ENCODE measurements at regions not wholly inside any gene's neighbourhood (a gene's known extent, or its start where the extent isn't known, plus 50 kb on each side); places are given as distances from the start of the nearest gene placed in this dataset.

- no peak for DNase-seq (ENCODE audit: low spot score)
Observed at GRCh38 chr1:87783315-87783714, 454.6 kb downstream of the LMO4 start.

DNA sequence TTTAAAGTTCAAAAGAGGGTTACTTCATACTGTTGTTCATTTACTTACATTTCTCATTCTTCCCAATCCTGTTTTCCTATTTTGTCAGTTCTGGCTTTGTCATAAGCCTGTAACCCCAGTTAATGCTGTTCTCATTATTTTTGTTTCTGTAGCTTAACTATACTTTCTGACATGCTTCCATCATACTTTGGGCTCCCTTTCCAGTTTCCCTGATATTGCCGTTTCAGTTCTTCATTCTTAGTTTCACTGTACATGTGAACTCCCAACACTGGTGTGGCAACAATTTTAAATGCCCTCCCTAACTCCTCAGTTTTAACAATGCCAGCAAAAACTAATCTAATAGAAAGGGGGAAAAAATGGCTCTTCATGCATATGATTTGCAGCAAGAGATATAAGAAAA, 456.7 kb downstream of the LMO4 start:
- no peak for DNase-seq (ENCODE audit: low spot score)

- DNase-seq (ENCODE audit: low spot score): no peak
Observed at GRCh38 chr1:87786229-87786628, 457.5 kb downstream of the LMO4 start.

DNA sequence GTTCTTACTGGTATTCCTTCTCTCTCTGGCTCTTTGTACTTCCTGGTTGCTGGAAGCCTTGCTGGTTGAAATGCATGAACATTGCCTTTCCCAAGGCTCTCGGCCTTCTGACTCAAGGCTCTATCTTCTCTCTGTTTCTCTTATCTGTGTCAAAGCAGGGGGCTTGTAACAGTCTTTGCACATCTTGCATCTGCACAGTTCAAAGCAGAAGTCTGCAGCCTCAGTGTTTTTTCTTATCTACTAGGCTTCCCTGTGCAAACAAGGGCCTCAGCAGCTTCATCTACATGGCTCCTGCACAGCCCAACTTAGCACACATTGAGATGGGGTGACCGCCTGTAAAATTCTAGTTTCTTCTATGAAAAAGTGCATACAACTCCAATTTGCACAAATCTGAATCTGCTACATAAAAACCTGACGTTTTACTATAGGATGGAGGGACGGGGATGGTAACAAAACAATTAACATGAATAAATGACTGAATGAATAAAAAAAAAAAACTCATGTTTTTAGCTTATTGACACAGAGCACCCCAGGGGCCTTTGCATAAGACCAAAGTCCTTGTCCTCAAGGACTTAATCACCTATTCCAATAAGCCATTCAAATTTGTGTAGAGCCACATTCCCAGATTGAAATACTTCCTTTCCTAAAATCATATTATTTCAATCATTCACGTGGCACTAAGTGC, 458.3 kb downstream of the LMO4 start:
- no peak for DNase-seq (ENCODE audit: low spot score)

GRCh38 chr1:87787551-87787950, 458.9 kb downstream of the LMO4 start:
- no peak for DNase-seq (ENCODE audit: low spot score)

GRCh38 chr1:87790756-87791155, 462.1 kb downstream of the LMO4 start:
- no peak for DNase-seq (ENCODE audit: low spot score)

GRCh38 chr1:87791931-87792740, 463.5 kb downstream of the LMO4 start:
- DNase-seq (ENCODE audit: low spot score): no peak

DNA sequence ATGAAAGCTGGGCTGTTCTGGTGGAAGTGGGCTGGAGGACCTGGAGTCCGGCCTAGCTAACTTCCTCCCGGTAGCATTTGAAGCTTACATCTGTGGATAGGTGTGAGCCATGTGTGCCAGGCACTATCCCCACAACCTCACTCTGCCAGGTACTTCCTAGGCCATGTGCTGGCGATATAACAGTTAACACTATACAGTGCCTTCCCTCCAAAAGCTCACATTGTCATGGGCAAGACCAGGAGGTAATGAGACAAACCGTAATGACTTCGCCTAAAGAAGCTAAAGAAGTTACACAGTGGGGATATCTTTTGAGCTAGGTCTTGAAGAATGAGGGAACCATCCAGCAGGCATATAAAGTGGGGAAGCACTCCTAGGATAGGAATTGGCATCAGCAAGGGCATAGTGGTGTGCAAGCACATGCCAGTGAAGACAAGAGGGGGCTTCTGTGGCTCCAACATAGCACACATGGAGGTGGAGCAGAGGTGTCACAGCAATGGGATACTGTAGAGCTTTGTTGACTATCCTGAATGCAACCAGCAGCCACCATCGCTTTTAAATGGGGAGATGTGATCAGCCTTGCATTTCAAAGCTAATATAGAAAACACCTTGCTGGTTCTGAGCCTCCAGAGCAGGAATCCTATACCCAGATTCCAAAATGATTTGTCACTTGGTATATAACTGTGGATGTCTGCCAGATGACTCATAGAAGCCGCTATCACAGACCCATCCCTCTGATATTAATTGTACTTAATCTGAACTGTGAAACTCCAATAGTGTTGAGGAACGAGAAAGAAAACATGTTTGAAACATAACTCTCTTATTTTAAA, 466.3 kb downstream of the LMO4 start:
- no peak for DNase-seq (ENCODE audit: low spot score)

DNA sequence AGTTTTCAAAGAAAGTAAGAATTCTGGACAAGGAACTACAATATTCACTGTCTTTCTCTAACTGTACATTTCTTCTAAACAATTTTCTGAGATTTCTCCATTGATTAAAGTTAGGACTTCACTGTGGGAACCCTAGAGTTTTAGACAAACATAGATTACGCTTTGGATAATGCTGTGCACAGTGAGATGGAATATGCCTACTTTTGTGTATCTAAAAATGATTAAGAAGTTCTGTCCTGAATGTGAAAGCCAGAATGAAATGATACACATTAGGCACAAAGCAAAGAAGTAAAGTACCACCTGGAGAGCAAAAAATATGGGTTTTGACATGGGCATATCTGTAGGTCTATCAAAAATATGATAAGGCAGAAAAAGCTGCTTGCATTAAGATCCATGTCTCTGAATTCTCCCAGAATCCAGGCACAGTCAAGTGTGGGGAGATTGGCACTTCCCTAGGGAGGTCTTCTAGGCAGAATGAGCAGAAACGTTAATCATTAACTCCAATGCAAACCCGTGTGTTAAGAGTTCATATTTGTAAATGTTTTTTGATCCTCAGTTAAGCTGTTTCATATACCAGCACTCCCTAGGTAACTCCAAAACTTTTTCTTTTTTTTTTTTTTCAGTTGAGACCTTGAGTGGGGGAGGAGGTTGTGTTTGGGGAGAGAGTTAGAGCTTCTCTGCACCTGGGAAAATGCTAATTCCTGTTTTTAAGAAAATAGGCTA, 467.1 kb downstream of the LMO4 start:
- no peak for DNase-seq (ENCODE audit: low spot score)

- no peak for DNase-seq (ENCODE audit: low spot score)
Observed at GRCh38 chr1:87796471-87796901, 467.8 kb downstream of the LMO4 start.

GRCh38 chr1:87799451-87799850, 470.8 kb downstream of the LMO4 start:
- DNase-seq (ENCODE audit: low spot score): no peak

DNA sequence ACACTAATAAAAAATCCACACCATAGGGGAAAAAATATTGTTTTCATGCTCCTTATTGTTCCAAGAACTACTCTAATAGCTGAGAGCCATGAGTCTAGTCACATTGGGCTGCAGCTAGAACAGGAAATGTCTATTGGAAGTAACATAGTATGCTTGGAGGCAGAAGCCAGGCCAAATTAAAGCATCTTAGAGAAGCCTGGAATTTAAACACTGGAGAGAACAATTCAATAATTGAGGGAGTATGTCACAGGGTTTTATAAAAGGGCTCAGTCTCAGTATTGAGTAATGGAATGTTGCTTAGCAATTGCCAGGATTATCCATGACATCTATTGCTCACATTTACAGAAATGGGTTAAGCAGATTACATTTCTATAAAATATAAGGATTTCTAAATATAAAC, 471.3 kb downstream of the LMO4 start:
- DNase-seq (ENCODE audit: low spot score): no peak

GRCh38 chr1:87803375-87803774, 474.7 kb downstream of the LMO4 start:
- no peak for DNase-seq (ENCODE audit: low spot score)

DNA sequence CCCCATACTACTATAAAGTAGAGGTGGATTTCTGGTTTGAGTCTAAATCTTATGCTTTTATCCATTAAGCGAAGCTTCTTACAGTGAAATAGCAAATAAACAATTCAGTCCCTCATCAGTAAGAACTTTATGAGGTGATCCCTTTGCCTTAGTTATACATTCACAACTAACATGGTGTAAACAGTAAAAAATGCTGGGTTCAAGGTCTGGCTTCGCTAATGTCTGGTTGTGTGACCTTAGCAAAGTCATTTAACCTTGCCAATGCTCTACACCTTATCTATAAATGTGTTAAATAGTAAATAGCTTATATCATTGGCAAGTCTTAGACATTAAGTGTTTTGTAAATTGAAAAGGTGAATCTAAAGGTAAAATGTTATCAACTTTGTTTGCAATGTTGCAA, 475.4 kb downstream of the LMO4 start:
- DNase-seq (ENCODE audit: low spot score): no peak

GRCh38 chr1:87805666-87806378, 477.1 kb downstream of the LMO4 start:
- no peak for DNase-seq (ENCODE audit: low spot score)

DNA sequence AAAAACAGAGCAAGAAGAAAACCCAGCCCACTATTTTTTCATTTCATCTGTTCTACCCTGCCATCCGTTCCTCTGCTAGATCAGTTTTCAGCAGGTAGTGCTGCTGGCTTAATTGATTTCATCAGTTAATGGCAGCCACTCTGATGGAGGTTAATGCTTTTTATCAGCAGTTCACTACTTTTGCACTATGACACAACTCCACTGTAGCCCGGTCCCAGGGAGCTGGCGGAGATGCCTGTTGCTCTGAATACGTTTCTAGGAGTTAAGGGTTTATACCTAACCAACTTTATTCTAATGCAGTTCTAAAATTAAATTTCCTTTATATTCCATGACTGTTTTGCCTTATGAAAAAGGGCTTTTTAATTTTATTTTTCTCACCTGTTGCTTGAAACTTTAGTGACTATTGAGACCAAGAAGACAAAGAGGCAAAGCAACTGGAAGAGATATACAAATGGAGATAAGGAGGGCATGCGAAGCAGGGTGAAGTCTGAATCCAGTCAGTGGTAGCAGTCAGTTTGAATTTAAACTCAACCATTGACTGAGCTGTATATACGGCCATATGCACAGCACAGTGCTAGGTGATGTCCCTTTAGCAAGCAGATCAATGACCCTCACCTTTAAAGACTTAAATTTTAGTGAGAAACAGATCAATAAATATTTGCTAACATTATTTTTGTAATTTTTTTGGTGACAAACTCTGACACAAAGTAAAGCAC, 477.9 kb downstream of the LMO4 start:
- no peak for DNase-seq (ENCODE audit: low spot score)

DNA sequence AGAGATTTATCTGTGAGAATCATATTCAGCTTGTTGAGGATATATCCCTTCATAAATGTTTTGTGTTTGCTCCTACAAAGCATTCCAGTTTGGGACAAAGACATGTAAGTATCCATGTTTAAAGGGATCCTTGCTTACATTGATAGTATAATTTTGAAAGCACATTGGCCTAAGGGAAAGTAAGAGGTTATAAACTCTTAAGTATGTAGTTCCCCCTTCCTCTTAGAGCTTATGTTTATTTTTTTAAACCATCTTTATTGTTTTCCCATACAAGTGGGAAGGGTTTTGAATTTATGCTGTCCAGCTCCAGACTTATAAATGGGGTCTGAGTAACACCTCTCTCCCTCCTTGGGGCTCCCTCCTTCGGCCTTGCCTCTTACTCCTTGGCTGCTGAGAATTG, 481.5 kb downstream of the LMO4 start:
- no peak for DNase-seq (ENCODE audit: low spot score)

- DNase-seq (ENCODE audit: low spot score): no peak
Observed at GRCh38 chr1:87812871-87813577, 484.3 kb downstream of the LMO4 start.

- no peak for DNase-seq (ENCODE audit: low spot score)
Observed at GRCh38 chr1:87814573-87814972, 485.9 kb downstream of the LMO4 start.

GRCh38 chr1:87816646-87817045, 488.0 kb downstream of the LMO4 start:
- no peak for DNase-seq (ENCODE audit: low spot score)

All from putamen (tissue), 1 donor.